ENCODE measurements at regions not wholly inside any gene's neighbourhood (a gene's known extent, or its start where the extent isn't known, plus 50 kb on each side); places are given as distances from the start of the nearest gene placed in this dataset.

DNA sequence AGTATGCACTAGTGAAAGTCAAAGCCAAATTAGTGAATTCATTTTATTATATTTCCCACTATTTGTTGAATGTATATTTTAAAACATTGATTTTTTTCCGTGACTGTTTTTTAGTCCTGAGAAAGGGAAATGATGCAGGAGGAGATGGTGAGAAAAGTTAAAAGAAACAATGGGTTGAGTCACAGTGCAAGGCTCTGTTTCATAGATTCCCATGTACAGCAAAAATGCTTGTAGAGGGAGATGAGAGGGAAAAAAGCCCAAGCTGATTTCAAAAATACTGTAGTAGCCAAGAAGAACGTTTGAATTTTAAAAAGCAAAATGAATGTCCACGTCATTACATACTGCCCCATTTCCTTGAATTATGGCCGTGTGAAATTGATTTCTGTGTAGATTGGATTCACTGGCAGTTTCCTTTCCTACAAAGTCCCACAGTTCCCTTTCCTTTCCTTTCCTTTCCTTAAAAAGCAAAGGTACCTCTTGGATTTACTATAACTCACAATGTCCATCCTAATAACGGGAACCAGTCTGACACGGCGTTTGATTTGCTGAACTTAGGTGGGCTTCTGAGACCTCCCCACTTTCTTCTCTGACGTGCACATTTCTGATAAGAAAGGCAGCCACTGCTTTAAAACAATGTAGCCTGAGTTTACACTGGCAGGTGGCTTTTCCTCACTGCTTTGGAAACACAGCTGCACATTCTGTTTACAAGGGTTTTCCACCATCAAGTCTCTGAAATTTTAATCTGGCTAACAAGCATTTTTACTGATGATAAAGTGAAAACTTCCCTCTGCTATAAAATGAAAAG is 63.7 kb downstream of the SPCS3 start:
- FAIRE-seq: no peak

DNA sequence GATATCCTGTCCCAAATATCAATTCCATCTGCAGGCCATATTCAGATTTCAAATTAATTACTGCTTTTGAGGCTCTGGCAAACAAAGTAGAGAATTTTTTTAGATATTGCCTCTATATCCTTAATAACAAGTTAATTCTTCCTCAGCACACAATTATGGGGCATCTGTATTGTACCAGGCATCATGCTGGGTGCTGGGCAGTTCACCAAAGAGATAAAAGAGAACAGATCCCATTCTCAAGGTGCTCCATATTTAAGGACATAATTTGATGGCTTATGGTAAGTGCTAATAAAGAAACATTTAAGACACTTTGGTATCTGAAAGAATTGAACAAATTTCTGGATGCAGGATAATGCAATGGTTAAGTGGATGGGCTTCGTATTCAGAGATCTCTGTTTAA is 65.8 kb downstream of the SPCS3 start:
- DNase-seq (ENCODE audit: extremely low spot score, insufficient read length, low read depth): no peak
- no peak for FAIRE-seq

More for the DNA sequence above, 63.7 kb downstream of the SPCS3 start:
- DNase-seq (ENCODE audit: extremely low spot score, insufficient read length, low read depth): no peak

DNA sequence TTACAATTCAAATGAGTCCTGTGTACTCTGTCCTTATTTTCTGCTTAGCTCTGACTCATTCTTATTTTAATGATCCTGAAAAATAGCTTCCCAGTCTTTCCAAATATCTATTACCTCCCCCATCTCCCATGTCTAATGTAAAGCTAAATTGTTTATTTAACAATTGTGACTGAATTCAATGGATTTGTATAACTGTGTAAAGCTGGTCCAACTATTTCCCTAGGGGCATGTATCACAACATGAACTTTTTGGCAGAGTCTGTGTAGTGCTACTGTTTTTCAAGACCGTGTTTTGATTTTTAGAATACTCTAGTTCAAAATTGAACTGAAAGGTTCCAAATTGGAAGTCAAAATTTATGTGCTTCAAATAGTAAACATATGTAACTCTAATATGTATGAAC is 67.8 kb downstream of the SPCS3 start:
- DNase-seq (ENCODE audit: extremely low spot score, insufficient read length, low read depth): no peak
- no peak for FAIRE-seq

DNA sequence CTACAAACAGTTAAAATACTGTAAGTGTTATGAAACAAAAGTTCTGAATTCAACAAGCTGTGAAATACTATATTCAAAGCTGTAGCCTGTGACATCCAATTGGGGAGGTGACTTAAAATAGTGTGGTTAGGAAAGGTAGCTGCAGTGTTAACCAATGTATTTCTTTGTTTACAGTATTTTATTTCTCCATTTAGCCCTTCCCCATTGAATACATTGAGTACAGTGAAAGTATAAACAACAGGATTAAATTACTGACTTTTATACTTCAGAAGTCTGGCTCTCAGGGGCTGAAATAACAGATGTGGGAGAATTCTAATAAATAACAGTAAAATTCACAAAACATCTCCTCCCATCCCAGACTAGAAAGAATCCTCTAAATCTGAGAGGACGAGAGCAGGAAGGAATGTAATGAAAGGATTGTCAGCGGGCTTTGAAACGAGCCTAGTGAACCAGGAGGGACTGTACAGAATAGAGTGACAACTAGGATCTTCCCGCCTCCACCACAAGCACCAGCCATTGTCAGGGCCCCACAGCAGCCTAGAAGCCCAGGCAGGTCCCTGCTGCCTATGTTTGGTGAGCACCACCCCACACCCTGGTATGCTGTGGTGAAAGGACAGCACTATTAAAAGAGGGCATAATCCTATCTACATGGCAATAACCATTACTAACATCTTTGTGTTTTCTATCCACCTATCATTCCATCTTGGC is 73.7 kb downstream of the SPCS3 start:
- FAIRE-seq (no peak), DNase-seq (ENCODE audit: extremely low spot score, insufficient read length, low read depth) (no peak)

DNA sequence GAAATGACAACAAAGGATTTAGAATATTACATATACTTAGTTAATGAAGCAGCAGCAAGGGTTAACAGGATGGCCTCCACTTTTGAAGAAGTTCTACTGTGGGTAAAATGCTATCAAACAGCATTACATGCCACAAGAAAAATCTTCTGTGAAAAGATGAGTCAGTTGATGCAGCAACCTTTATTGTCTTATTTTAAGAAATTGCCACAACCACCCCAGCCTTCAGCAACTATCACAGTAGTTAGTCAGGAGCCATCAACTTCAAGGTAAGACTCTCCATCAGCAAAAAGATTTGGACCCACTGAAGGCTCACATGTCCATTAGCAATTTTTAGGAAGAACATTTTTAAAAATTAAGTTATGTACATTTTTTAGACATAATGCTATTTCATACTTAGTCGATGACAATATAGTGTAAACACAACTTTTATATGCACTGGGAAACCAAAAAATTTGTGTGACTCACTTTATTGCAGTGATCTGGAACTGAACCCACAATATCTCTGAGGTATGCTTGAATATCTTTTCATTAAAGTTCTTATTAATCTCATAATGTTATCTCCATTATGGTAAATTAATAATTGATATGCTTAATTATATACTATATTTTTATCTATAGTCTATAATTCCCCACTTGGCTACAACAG is 81.2 kb downstream of the SPCS3 start:
- FAIRE-seq (no peak), DNase-seq (ENCODE audit: extremely low spot score, insufficient read length, low read depth) (no peak)

DNA sequence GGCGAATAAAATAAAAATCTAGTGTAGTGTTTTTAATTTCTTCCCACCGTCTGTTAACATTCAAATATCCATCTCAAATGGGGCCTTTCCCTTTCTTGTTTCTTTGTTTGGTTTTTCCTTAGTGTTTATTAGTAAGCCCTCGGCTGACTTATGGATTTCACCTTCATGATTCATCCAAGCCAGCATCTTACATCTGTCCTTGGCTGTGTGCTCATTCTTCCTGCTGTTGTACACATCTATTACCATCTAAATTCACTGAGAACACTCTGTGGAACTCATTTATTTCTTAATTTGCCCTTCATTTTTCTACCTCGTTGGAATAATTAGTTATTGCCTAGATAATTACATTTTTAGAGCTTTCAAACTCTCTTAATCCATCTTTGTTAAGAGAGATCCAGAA is 84.9 kb downstream of the SPCS3 start:
- no peak for DNase-seq (ENCODE audit: extremely low spot score, insufficient read length, low read depth)

DNA sequence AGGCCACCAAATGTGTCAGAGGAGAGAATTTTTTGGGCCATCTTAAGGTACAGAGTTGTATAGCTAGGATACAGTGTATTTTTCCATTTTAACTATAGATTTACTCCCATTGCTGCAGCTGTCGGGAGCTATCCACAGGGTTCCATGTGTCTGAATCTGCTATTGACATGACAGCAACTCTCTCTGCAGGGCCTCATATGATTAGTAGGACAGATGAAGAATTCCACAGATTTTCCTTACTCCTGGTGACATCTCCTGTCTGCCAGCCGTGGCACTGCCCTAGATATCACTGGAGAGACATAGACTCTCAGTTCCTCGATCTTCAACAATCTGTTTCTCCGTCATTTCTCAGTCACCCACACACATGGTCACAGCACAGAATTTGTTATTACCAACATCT is 86.5 kb downstream of the SPCS3 start:
- no peak for FAIRE-seq
- DNase-seq (ENCODE audit: extremely low spot score, insufficient read length, low read depth): no peak

More for the DNA sequence above, 84.9 kb downstream of the SPCS3 start:
- FAIRE-seq: no peak

DNA sequence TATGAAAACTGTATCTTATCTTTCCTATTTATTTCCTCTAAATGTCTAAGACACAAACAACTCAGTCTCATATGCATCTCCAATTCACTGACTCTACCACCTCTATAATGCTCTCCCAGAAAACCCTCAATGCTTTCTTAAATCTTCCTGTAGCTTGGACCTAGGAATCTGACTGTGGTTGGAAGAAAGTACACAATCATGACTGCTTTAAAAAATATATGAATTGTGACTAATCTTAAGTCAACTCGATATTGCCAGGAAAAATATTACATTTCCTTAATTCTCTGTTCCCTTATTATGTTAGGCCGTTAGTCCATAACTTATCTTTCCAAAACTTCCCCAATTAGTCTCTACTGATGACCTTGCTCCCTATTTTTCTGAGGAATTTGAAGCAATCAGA is 87.0 kb downstream of the SPCS3 start:
- FAIRE-seq: no peak

DNA sequence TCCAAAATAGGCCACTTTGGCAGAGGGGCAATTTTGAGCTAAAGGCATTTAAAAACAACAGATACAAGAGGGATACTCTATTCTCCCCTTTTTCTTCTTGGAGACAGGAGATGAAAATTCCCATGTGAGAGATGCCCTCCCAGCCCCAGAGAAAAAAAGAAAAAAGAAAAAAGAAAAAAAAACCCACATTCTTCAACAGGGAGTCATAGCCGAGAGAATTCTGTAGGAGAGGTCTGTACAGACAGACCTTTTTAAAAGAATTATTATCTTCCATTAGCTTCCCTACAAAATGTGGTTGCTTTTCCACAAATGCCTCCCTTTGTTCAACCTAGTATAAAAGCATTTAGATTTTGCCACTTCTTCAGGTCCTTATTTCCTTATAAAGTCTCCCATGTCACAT is 89.9 kb downstream of the SPCS3 start:
- DNase-seq (ENCODE audit: extremely low spot score, insufficient read length, low read depth): no peak
- no peak for FAIRE-seq

More for the DNA sequence above, 87.0 kb downstream of the SPCS3 start:
- no peak for DNase-seq (ENCODE audit: extremely low spot score, insufficient read length, low read depth)

DNA sequence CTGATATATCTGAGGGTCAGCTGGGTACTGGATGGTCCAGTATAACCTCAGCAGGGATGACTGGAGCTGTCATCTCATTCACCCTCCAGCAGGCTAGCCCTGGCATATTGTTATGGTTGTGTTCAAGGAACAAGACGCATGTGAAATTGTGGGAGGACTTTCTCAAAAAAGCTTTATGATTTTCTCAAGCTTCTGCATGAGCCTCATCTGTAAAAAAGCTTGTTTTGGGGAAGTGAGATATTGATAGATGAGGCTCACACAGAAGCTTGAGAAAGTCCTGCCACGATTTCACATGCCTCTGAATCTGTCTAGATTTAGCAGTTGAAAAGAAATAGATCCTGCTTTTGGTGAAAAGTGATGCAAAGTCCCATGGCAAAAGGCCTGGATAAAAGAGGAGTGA is 93.4 kb downstream of the SPCS3 start:
- DNase-seq (ENCODE audit: extremely low spot score, insufficient read length, low read depth) (no peak), FAIRE-seq (no peak)

DNA sequence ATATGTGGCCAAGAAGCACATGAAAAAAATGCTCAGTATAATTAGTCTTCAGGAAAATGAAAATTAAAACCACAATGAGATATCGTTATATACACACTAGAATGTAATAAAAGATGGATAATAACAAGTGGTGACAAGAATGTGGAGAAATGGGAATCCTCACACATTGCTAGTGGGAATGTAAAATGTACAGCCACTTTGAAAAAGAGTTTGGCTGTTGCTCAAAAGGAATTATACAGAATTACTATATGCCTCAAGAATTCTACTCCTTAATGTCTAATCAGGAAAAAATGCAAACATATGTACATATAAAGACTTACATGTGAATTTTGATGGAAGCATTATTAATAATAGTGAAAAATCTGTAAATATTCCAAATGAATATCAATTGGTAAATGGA is 102.2 kb downstream of the SPCS3 start:
- DNase-seq (ENCODE audit: extremely low spot score, insufficient read length, low read depth) (no peak), FAIRE-seq (no peak)

DNA sequence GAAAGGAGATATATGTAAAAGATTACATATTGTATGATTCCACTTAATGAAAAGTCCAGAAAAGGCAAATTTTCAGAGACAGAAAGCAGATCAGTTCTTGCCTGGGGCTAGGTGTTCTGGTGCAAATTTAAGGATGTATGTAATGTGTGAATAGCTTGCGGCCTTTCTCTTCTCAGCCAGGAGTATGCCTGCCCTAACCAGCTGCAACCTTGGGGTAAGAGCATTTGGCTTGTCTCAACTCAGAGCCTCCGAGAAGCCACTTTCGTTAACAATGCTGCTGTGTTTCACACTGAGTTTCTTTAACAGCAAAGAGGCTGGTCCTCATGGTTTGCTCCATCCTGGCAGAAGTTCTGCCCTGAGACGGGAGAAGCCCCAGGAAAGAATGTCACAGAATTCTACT is 102.7 kb downstream of the SPCS3 start:
- DNase-seq (ENCODE audit: extremely low spot score, insufficient read length, low read depth): no peak
- FAIRE-seq: no peak

DNA sequence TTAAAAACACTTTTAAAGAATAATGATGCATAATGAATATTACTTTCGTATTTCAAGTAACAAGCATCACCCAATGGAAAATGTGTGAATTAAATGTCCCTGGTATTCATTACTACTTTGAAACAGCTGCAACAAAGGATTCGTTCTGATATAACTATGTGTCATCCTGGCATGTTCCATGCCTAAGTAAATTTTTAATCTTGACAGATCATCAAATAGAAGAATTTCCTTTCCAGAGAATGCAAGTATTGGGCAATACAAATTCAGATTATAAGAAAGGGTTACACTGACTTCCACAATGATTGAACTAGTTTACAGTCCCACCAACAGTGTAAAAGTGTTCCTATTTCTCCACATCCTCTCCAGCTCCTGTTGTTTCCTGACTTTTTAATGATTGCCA is 105.3 kb downstream of the SPCS3 start:
- FAIRE-seq: no peak

DNA sequence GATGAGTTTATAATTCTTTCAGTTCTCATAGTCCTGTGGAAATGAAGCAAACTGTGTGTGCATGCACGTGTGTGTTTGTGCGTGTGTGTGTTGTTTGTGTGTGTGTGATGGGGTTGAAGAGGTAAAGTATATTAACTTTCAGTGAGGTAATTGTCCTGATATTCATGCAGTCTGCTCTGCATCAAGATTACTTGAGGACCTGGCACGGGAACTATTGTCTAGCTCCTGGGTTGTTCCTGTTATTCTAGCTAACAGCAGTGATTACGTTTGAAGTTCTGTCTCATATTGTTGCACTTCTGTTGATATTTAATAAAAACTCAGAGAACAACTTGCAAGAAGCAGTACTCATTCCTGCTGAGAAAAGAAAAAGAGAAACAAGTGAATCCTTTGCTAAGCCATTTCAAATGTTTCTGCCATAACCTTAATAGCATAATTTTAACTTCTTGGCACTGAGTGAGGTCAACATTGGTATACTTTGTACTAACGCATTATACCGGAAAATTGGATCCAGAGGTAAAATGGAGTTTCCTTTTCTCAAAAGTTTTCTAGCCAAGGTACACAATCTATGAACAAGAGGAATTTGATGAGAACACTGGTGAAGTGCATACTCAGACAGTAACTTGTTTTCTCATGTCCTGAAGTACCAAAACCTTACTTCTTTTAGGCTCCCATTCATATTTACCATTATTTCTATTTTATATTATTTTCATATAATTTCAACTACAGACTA is 113.2 kb downstream of the SPCS3 start:
- DNase-seq (ENCODE audit: extremely low spot score, insufficient read length, low read depth): no peak
- FAIRE-seq: no peak

More for the DNA sequence above, 105.3 kb downstream of the SPCS3 start:
- DNase-seq (ENCODE audit: extremely low spot score, insufficient read length, low read depth): no peak

DNA sequence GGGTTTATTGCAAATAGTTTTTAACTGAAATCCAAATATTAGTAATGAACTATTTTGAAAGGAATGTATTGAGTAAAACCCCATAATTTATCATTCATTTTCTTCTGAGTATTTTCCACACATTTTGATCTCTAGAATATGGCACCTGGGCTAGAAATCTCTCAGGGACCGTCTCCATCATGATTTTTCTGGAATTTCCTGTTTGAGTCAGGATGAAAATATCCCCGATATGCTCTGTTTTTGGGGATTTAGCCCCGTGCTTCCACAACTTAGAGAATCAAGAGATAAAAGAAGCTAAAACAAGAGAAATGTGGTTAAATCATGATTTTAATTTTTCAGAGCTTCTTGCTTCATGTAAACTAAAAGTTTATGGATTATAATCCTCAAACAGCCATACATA is 114.2 kb downstream of the SPCS3 start:
- DNase-seq (ENCODE audit: extremely low spot score, insufficient read length, low read depth) (no peak), FAIRE-seq (no peak)

DNA sequence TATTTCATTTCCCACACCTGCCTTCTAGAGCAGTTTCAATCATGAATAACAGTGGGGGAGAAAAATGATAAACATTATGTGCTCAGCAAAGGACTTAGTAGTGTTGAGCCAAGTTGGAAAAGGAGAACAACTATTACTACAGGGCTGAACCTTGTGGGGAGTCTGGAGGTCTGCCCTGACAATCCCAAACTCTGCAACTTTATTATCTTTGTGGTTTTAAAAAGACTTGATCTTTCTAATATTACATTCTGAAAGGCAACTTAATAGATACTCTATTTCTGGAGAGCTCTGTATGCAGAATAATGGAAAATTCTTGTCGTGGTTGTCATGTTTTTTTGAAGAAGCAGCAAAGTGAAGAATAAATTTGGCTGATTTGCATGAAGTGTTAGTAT is 116.1 kb downstream of the SPCS3 start:
- FAIRE-seq (no peak), DNase-seq (ENCODE audit: extremely low spot score, insufficient read length, low read depth) (no peak)

DNA sequence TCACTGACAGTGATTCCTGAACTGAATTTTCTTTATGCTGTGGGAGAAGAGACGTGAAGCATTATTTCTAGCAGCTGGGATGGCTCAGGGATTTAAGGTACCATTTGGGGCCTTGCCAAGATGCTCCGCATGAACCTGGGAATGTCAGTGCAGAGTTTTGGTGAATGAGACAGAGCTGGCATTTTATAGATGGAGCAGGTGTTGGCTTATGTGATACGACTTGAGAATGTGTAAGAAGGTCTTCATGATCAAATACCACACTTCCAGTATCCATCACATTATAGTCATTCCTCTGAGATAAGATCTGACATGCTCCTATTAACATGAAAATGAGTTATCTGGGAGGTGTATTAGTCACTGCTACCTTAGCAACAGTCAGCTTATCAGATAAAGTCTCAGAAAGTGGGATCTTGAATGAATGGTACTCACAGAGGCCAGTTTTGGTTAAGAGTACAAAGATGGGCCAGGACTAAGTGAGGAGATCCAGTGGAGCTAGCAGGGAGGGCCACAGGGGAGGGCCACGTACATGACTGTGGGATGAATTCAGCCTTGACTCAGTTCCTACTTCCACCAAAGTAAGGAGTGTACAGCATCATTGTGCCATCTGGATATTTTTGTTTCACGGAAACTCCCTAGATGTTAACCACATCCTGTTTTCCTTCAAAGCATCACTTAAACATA is 116.7 kb downstream of the SPCS3 start:
- FAIRE-seq: peak; percentile 5
- DNase-seq (ENCODE audit: extremely low spot score, insufficient read length, low read depth): no peak

DNA sequence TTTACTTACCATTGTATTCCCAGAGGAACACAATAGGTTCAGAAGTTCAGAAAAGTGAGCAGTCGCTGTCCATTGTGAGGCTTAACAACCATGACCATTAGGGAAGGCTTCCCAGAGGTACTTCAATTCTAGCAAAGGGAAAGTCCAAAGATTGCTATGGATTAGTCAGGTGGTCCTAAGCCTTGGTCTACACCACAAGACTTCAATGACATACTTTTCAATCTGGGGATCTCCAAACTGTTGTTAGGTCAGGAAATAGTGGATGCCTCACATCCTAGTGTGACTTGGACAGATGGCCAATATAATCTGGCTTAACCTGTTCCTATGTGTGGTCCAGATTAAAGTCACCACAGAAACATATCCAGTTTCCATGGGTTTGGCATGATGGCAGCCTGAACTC is 118.0 kb downstream of the SPCS3 start:
- FAIRE-seq (no peak), DNase-seq (ENCODE audit: extremely low spot score, insufficient read length, low read depth) (no peak)

DNA sequence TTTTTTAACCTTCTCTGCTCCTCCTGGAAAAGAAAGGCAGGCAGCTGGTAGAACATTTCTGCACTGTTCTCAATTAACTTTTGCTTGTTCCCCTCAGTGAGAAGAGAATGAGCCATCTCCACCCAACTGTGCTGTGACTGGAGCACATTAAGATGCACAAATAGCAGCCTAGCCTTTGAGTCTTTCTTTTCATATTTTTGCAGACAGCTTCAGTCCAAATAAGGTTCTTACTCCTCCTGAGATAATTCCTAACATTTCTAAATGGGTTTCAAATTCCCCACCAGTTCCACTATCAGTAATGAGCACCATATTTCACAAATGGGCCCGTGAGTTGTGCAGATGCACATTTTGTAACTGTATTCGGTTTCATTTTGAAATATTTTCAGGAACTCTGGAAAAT is 118.6 kb downstream of the SPCS3 start:
- DNase-seq (ENCODE audit: extremely low spot score, insufficient read length, low read depth) (no peak), FAIRE-seq (no peak)

DNA sequence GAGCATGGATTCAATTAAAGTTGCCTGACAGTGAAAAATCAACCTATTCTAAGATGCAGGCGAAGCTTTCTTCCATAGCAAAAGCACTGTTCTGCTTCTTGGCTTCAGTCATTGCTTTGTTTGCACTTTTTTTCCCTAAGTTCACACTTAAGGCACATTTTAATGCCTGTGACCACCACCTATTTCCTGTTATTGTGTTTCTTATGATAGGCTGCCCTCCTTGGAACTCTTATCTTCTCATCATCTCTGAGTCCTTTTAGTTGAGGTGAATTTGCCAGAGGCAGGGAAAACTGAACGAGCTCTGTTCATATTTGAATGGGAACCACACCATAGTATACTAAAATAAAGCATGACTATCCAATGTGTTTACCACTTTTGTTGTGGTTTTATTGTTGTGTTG is 119.8 kb downstream of the SPCS3 start:
- FAIRE-seq (no peak), DNase-seq (ENCODE audit: extremely low spot score, insufficient read length, low read depth) (no peak)
